H1 (cell line): ENCODE measurements at regions not wholly inside any gene's neighbourhood (a gene's known extent, or its start where the extent isn't known, plus 50 kb on each side); places are given as distances from the start of the nearest gene placed in this dataset.

Source experiments
- BRCA1 ChIP-seq: IDR thresholded peaks from 2 replicates; pipeline ENCODE4 v1.6.1; 2012; ENCODE audit warnings: low read depth, low read length, improper control_type of control experiment
- CTCF ChIP-seq, 3 experiments: IDR thresholded peaks; 1 replicate in 2 of 3; 2 replicates in 1 of 3; pipeline versions ENCODE4 v1.5.1 to v1.6.1; 2011; ENCODE audit warnings: low read length in 3 of 3, mild to moderate bottlenecking in 3 of 3, inconsistent platforms in 2 of 3, low read depth in 1 of 3, moderate library complexity in 1 of 3; ENCODE audit not compliant: insufficient read depth in 1 of 3; ENCODE audit errors: control extremely low read depth in 1 of 3
- HDAC2 ChIP-seq, 2 experiments: fragments of 300-600 bp in 1 of 2; sonication (generic) in 1 of 2; IDR thresholded peaks; 2 replicates each; pipeline ENCODE4 v1.6.1; 2011 to 2012; ENCODE audit warnings: low read depth in 2 of 2, low read length in 2 of 2, mild to moderate bottlenecking in 2 of 2, moderate library complexity in 2 of 2, borderline replicate concordance in 1 of 2, inconsistent platforms in 1 of 2
- JUN ChIP-seq: IDR thresholded peaks from 2 replicates; pipeline ENCODE4 v1.6.1; 2011; ENCODE audit warnings: low read depth, mild to moderate bottlenecking, improper control_type of control experiment, low read length
- KDM4A ChIP-seq: IDR thresholded peaks from one replicate; pipeline ENCODE4 v1.7.1; 2012; ENCODE audit warnings: low read depth, mild to moderate bottlenecking, moderate library complexity, low read length, inconsistent platforms; ENCODE audit not compliant: severe bottlenecking
- MAX ChIP-seq: IDR thresholded peaks from 2 replicates; pipeline ENCODE4 v1.6.1; 2012; ENCODE audit warnings: inconsistent platforms
- POLR2A ChIP-seq, 2 experiments: IDR thresholded peaks; 1 replicate in 1 of 2; 2 replicates in 1 of 2; pipeline ENCODE4 v1.6.1; 2011; ENCODE audit warnings: low read depth in 2 of 2, low read length in 2 of 2, mild to moderate bottlenecking in 2 of 2; ENCODE audit errors: control extremely low read depth in 1 of 2
- POLR2AphosphoS5 ChIP-seq: IDR thresholded peaks from 2 replicates; pipeline ENCODE4 v1.6.1; 2011; ENCODE audit warnings: low read depth, low read length
- RAD21 ChIP-seq, 2 experiments: IDR thresholded peaks in 1 of 2; conservative IDR thresholded peaks in 1 of 2; 2 replicates each; pipeline ENCODE4 v1.6.1; 2011; ENCODE audit warnings: low read depth in 2 of 2, low read length in 2 of 2, improper control_type of control experiment in 1 of 2, inconsistent platforms in 1 of 2, mild to moderate bottlenecking in 1 of 2, moderate library complexity in 1 of 2
- RBBP5 ChIP-seq: IDR thresholded peaks from 2 replicates; pipeline ENCODE4 v1.7.1; 2012; ENCODE audit warnings: low read depth, mild to moderate bottlenecking, inconsistent platforms, low read length, moderate library complexity, borderline replicate concordance
- SP1 ChIP-seq: IDR thresholded peaks from 2 replicates; pipeline ENCODE4 v1.6.1; 2011; ENCODE audit warnings: low read depth, low read length
- SP2 ChIP-seq: IDR thresholded peaks from 2 replicates; pipeline ENCODE4 v1.6.1; 2012; ENCODE audit warnings: mild to moderate bottlenecking, low read length, inconsistent platforms
- TAF1 ChIP-seq: IDR thresholded peaks from 2 replicates; pipeline ENCODE4 v1.6.1; 2011; ENCODE audit warnings: mild to moderate bottlenecking, low read depth, low read length
- YY1 ChIP-seq: IDR thresholded peaks from 2 replicates; pipeline ENCODE4 v1.6.1; 2011; ENCODE audit warnings: low read depth, mild to moderate bottlenecking, low read length

GRCh38 chr5:117752403-117752802 is 1177.8 kb upstream of the SEMA6A start:
- TF ChIP-seq POLR2A (IDR thresholded peaks at IDR 0.05; ENCODE audit: control extremely low read depth in 1 of 2, low read depth in 2 of 2, low read length in 2 of 2) (no peak), SP2 (no peak), CTCF (IDR thresholded peaks at IDR 0.05; ENCODE audit: control extremely low read depth in 1 of 3, insufficient read depth in 1 of 3, low read depth in 1 of 3, low read length in 3 of 3) (no peak), JUN (no peak), HDAC2 (IDR thresholded peaks at IDR 0.05; ENCODE audit: borderline replicate concordance in 1 of 2, low read depth in 2 of 2, low read length in 2 of 2) (no peak), SP1 (no peak), MAX (no peak), RAD21 (IDR thresholded peaks at IDR 0.05 in 1 of 2, conservative IDR thresholded peaks at IDR 0.05 in 1 of 2; ENCODE audit: low read depth in 2 of 2, low read length in 2 of 2) (no peak), POLR2AphosphoS5 (no peak), BRCA1 (no peak), KDM4A (no peak), TAF1 (no peak), YY1 (no peak), RBBP5 (no peak)
